ENCODE measurements at regions not wholly inside any gene's neighbourhood (a gene's known extent, or its start where the extent isn't known, plus 50 kb on each side); places are given as distances from the start of the nearest gene placed in this dataset.

- DNase-seq: no peak
Measured at GRCh38 chr3:72560846-72561675, 287.2 kb downstream of the SHQ1 start.

- DNase-seq: no peak
Measured at GRCh38 chr3:72559385-72559784, 288.9 kb downstream of the SHQ1 start.

- no peak for DNase-seq
Measured at GRCh38 chr3:72558001-72558400, 290.2 kb downstream of the SHQ1 start.

- no peak for DNase-seq
Measured at GRCh38 chr3:72555714-72556113, 292.5 kb downstream of the SHQ1 start.

- DNase-seq: no peak
Measured at GRCh38 chr3:72554689-72555088, 293.6 kb downstream of the SHQ1 start.

GRCh38 chr3:72553298-72553697, 294.9 kb downstream of the SHQ1 start:
- no peak for DNase-seq

- DNase-seq: no peak
Measured at GRCh38 chr3:72550582-72551262, 297.5 kb downstream of the SHQ1 start.

- no peak for DNase-seq
Measured at GRCh38 chr3:72549761-72550581, 298.3 kb downstream of the SHQ1 start.

GRCh38 chr3:72548981-72549380, 299.3 kb downstream of the SHQ1 start:
- no peak for DNase-seq

- no peak for DNase-seq
Measured at GRCh38 chr3:72548461-72548860, 299.8 kb downstream of the SHQ1 start.

GRCh38 chr3:72547183-72547582, 301.1 kb downstream of the SHQ1 start:
- no peak for DNase-seq

GRCh38 chr3:72544239-72544638, 304.0 kb downstream of the SHQ1 start:
- no peak for DNase-seq

- no peak for DNase-seq
Measured at GRCh38 chr3:72543246-72543645, 305.0 kb downstream of the SHQ1 start.

GRCh38 chr3:72542781-72543180, 305.5 kb downstream of the SHQ1 start:
- DNase-seq: no peak

- DNase-seq: no peak
Measured at GRCh38 chr3:72539856-72540255, 308.4 kb downstream of the SHQ1 start.

- DNase-seq: no peak
Measured at GRCh38 chr3:72538070-72538745, 310.0 kb downstream of the SHQ1 start.

- DNase-seq: no peak
Measured at GRCh38 chr3:72537448-72537847, 310.8 kb downstream of the SHQ1 start.

- DNase-seq: no peak
Measured at GRCh38 chr3:72536878-72537267, 311.4 kb downstream of the SHQ1 start.

- DNase-seq: no peak
Measured at GRCh38 chr3:72536206-72536877, 311.9 kb downstream of the SHQ1 start.

- DNase-seq: no peak
Measured at GRCh38 chr3:72535772-72536171, 312.5 kb downstream of the SHQ1 start.

GRCh38 chr3:72533591-72534473, 314.4 kb downstream of the SHQ1 start:
- DNase-seq: no peak
